ENCODE measurements at regions not wholly inside any gene's neighbourhood (a gene's known extent, or its start where the extent isn't known, plus 50 kb on each side); places are given as distances from the start of the nearest gene placed in this dataset.
"Not testable (repeated sequence)": the region's sequence is repeated elsewhere in the genome, so short reads cannot be mapped to it uniquely, and the experiment has no call there.

- no peak overlapping the region for H3K4me3 ChIP-seq (ENCODE audit: low read depth, low read length)
- no peak for TF ChIP-seq CTCF (IDR thresholded peaks at IDR 0.05; ENCODE audit: low read depth, low read length)
Measured at GRCh38 chr17:69695646-69696045, 281.1 kb downstream of the MAP2K6 start.

GRCh38 chr17:69696650-69697049, 282.2 kb downstream of the MAP2K6 start:
- no peak overlapping the region for H3K4me3 ChIP-seq (ENCODE audit: low read depth, low read length)
- TF ChIP-seq CTCF (IDR thresholded peaks at IDR 0.05; ENCODE audit: low read depth, low read length) = no peak

- not testable (repeated sequence) for H3K4me3 ChIP-seq (ENCODE audit: low read depth, low read length)
Measured at GRCh38 chr17:69698352-69698751, 283.9 kb downstream of the MAP2K6 start.

- H3K4me3 ChIP-seq (ENCODE audit: low read depth, low read length) = no peak overlapping the region
- TF ChIP-seq CTCF (IDR thresholded peaks at IDR 0.05; ENCODE audit: low read depth, low read length) = no peak
Measured at GRCh38 chr17:69702078-69702477, 287.6 kb downstream of the MAP2K6 start.

GRCh38 chr17:69703751-69704150, 289.3 kb downstream of the MAP2K6 start:
- no peak overlapping the region for H3K4me3 ChIP-seq (ENCODE audit: low read depth, low read length)
- TF ChIP-seq CTCF (IDR thresholded peaks at IDR 0.05; ENCODE audit: low read depth, low read length) = no peak

- no peak for TF ChIP-seq CTCF (IDR thresholded peaks at IDR 0.05; ENCODE audit: low read depth, low read length)
- H3K4me3 ChIP-seq (ENCODE audit: low read depth, low read length) = no peak overlapping the region
Measured at GRCh38 chr17:69704935-69705334, 290.4 kb downstream of the MAP2K6 start.

- H3K4me3 ChIP-seq (ENCODE audit: low read depth, low read length) = no peak overlapping the region
- no peak for TF ChIP-seq CTCF (IDR thresholded peaks at IDR 0.05; ENCODE audit: low read depth, low read length)
Measured at GRCh38 chr17:69706127-69706526, 291.6 kb downstream of the MAP2K6 start.

GRCh38 chr17:69709441-69709840, 294.9 kb downstream of the MAP2K6 start:
- no peak overlapping the region for H3K4me3 ChIP-seq (ENCODE audit: low read depth, low read length)
- no peak for TF ChIP-seq CTCF (IDR thresholded peaks at IDR 0.05; ENCODE audit: low read depth, low read length)
